ENCODE measurements at regions not wholly inside any gene's neighbourhood (a gene's known extent, or its start where the extent isn't known, plus 50 kb on each side); places are given as distances from the start of the nearest gene placed in this dataset.

GRCh38 chr7:41113719-41114118, 589.2 kb downstream of the INHBA start:
- no peak for DNase-seq (ENCODE audit: missing footprints)
- ATAC-seq = no peak
- intact Hi-C loops (cut with DNase I) = no loop called here

GRCh38 chr7:41110186-41110585, 592.7 kb downstream of the INHBA start:
- intact Hi-C loops (cut with DNase I) = no loop called here
- DNase-seq (ENCODE audit: missing footprints) (no peak), ATAC-seq (no peak)

DNA sequence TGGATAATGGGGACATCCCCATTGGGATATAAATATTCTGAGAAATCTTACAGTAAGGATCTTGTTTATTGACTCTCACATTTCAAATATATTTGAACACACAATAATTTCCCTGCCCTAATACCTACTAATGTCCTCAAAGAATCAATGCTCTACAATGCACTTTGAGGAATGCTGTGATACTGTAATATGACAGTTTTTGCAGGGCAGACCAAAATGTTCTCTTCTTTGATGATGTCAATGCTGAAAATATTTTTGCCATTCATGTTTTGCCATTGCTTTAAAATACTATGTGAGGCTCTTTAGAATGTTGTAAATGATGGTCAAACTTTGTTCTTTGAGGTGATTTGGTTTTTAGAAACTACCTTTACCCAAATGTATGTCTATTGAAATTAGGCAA, 594.1 kb downstream of the INHBA start:
- DNase-seq (ENCODE audit: missing footprints) (no peak), ATAC-seq (no peak)
- intact Hi-C loops (cut with DNase I) = no loop called here

DNA sequence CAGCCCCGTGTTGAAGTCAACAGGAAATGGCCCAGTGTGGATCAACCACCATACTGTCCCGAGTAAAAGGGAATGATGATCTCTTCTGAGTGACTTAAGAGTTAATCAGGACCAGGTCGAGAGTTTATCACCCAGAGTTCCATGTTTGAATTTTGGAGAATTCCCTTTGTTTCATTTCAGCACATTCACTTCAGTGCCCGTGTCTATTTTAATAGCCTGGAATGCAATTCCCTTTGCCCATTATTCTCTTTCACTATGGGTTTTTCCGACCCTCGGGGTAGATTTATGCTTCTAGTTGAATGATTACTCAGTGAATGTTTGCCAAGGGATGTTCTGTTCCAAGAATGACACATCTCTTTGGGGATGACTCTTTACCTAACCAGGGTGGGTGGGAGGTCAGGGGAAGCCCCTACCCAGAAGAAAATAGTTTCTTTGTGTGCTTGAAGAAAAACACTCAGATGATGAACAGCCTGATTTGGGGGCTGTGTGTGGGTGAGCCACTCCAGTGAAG, 594.9 kb downstream of the INHBA start:
- intact Hi-C loops (cut with DNase I) = no loop called here
- ATAC-seq (no peak), DNase-seq (ENCODE audit: missing footprints) (no peak)

DNA sequence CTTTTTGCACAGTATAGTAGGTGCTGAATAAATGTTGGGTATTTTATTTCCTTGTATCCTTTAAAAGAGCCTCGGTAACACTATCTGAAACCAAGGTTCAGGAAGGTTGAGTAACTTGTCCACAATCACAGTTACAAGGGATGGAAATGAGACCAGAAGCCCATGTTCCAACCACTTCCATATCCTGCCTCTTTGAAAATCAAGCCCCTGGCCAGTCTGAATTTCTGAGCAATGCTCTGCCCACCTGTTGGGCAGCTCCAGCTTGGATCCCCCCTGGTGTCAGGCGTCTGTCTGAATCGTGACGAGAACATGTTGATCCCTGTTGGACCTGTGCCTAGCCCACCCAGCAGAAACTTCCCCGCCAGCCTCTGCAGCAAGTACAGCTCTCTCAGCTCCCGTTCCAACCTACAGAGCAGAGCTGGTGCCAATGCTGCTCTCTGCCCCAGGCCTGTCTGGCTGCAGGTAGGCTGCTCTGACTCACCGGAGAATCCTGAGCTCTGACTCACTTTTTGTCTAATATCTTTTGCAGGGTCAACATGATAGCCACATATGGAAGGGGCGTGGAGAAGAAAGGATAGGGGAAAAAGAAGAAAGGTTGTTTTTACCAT, 595.5 kb downstream of the INHBA start:
- ATAC-seq = no peak
- no peak for DNase-seq (ENCODE audit: missing footprints)
- intact Hi-C loops (cut with DNase I) = no loop called here

DNA sequence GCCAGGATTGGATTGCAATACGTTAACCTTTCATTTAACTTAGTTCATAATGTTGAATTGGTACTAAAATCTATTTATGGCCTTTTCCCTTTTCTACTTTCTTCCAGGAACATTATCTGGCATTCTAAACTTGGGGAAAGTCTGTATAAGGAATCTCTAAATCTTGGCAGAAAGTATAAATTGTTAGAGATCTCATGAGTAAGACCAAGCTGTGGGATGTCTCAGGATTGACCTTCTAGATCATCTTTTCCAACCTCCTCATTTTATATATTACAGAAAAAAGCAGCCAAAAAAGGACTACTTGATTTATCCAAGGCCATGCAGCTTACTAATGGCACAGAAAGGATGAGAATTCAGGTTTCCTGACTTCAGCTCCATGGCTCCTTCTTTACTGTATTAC, 598.3 kb downstream of the INHBA start:
- DNase-seq (ENCODE audit: missing footprints) (no peak), ATAC-seq (no peak)
- intact Hi-C loops (cut with DNase I) = no loop called here

- intact Hi-C loops (cut with DNase I) = no loop called here
- DNase-seq (ENCODE audit: missing footprints) = no peak
- no peak for ATAC-seq
These were observed 599.6 kb downstream of the INHBA start for GRCh38 chr7:41103331-41103730.

GRCh38 chr7:41098846-41099245, 604.0 kb downstream of the INHBA start:
- DNase-seq (ENCODE audit: missing footprints) = no peak
- ATAC-seq = no peak
- intact Hi-C loops (cut with DNase I) = no loop called here

DNA sequence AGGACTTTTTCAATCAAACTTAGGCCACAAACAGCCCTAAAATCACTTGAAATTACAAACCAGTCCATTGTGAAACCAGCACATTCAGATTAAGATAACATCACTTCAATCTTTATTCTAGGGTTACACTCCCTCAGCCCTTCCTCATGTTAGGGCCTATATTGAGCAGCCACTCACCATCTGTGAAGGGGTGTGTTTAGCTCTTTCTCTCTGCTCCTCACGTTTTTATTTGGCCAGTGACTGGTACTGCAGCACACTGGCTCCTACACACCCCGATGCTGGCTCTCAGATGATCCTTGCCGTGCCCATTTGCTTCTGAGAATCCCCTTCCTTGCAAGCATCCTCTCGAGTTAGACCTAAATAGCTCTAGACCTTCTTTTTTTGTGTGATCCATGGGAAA, 604.5 kb downstream of the INHBA start:
- ATAC-seq (no peak), DNase-seq (ENCODE audit: missing footprints) (no peak)
- intact Hi-C loops (cut with DNase I) = no loop called here

DNA sequence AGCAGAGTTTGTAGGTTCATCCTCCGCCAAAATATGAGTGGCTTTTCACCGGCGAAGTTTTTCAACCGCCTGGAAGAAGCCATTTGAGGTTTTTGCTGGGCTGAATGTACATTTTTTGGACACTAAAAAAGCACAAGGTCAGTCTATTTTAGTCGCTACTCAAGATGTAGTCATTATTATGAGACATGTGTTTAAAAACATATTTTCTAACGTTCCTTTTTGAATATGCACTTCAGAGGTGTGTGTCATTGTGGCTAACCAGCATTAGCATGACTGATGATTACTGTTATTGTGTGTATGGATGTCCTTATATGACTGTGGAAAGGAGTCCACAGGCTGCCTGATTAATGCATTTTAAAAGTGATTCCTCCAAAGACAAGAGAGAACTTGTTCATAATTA, 605.4 kb downstream of the INHBA start:
- intact Hi-C loops (cut with DNase I) = no loop called here
- ATAC-seq = no peak

DNA sequence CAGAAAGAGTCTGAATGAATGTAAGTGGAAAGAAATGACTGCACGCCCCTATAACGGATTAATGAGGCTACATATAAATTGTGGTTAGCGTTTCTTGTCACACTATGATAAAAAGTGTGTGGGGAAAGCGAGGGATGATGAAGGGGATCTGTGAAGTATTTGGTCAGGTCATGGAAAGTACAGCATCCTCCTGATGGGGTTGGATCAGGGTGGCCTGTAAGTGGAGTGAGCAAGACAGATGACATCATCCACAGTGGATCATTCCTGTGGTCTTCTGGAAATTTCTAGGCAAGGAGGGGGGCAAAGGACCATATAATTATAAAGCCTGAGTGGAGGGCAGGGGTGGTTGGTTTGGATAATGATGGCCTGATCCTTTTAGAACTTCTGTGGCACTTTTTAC, 606.0 kb downstream of the INHBA start:
- intact Hi-C loops (cut with DNase I) = no loop called here
- DNase-seq (ENCODE audit: missing footprints) (no peak), ATAC-seq (no peak)

More for the DNA sequence above, 605.4 kb downstream of the INHBA start:
- no peak for DNase-seq (ENCODE audit: missing footprints)

DNA sequence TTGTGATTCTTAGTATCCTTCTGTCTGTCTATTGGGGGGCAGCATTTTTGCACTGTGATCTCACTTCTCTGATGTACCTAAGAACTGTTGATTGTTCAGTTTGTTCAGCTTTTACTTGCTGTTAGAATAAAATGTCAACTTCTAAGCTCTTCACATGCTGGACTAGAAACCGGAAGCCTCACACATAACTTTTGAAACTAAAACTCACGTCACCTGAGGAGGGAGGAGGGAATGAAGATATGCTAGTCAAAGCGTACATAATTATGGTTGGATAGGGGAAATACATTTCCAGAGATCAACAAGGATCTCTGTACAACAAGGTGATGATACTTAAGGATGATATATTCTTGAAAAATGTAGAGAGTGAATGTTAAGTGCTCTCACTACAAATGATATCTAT, 609.7 kb downstream of the INHBA start:
- intact Hi-C loops (cut with DNase I) = no loop called here
- no peak for DNase-seq (ENCODE audit: missing footprints)
- ATAC-seq = no peak

- DNase-seq (ENCODE audit: missing footprints) = no peak
- ATAC-seq = no peak
- intact Hi-C loops (cut with DNase I) = no loop called here
These were observed 617.6 kb downstream of the INHBA start for GRCh38 chr7:41085244-41085643.

DNA sequence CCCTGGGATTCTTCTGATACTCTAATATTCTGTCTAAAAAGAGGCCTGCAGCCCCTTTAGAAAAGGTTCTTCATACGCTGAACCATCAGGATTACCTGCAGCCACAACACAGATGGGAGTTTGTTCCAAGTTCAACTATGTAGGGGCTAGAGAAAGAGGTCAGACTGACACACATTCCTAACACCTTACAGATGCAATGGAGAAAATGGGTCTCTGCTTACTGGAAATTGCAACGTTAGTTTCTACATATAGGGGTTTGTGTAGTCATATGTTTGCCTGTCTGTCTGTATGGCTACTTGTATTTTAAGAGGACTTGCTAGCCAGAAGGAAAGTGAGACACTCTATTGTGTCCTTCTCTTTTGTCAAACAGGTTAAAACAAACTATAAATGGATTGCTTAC, 618.5 kb downstream of the INHBA start:
- no peak for DNase-seq (ENCODE audit: missing footprints)
- ATAC-seq = no peak
- intact Hi-C loops (cut with DNase I) = no loop called here

GRCh38 chr7:41069635-41070034, 633.3 kb downstream of the INHBA start:
- intact Hi-C loops (cut with DNase I) = no loop called here
- DNase-seq (ENCODE audit: missing footprints) = no peak
- ATAC-seq = no peak

- no peak for DNase-seq (ENCODE audit: missing footprints)
- no peak for ATAC-seq
- intact Hi-C loops (cut with DNase I) = no loop called here
These were observed 635.3 kb downstream of the INHBA start for GRCh38 chr7:41067576-41067975.

- ATAC-seq (no peak), DNase-seq (ENCODE audit: missing footprints) (no peak)
- intact Hi-C loops (cut with DNase I) = no loop called here
These were observed 637.2 kb downstream of the INHBA start for GRCh38 chr7:41065663-41066062.

- no peak for ATAC-seq
- intact Hi-C loops (cut with DNase I) = no loop called here
- no peak for DNase-seq (ENCODE audit: missing footprints)
These were observed 639.8 kb downstream of the INHBA start for GRCh38 chr7:41063116-41063515.

- intact Hi-C loops (cut with DNase I) = no loop called here
- ATAC-seq (no peak), DNase-seq (ENCODE audit: missing footprints) (no peak)
These were observed 642.1 kb downstream of the INHBA start for GRCh38 chr7:41060796-41061195.

DNA sequence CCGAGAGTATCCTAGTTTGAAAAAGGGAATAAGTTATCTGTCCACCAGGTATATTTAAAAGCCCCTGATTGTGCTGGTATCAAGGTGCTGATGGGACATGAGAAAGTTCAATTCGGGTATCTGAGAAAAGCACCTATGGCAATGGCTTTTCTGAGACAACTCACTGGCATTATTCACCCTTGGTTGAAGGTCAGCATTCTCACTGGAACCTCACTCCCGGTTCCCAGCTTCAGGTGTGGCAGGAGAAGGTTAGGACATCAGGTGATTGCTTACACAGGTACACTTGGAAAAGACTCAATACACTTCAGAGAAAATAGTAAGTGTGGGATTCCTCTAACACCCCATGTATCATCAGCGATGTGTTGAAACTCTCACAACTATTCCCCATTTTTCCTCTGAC, 643.1 kb downstream of the INHBA start:
- no peak for ATAC-seq
- intact Hi-C loops (cut with DNase I) = no loop called here
- DNase-seq (ENCODE audit: missing footprints) = no peak

- DNase-seq (ENCODE audit: missing footprints) = no peak
- intact Hi-C loops (cut with DNase I) = no loop called here
- no peak for ATAC-seq
These were observed 643.7 kb downstream of the INHBA start for GRCh38 chr7:41058986-41059741.
